Astrocyte of the spinal cord (primary cell): ENCODE measurements at regions not wholly inside any gene's neighbourhood (a gene's known extent, or its start where the extent isn't known, plus 50 kb on each side); places are given as distances from the start of the nearest gene placed in this dataset.

ENCODE experiments used
- DNase-seq: peaks from one replicate; pipeline ENCODE4 v3.0.0; 2011; ENCODE audit warnings: low read depth, low spot score
- H3K4me3 ChIP-seq: 2 replicates; pipeline ENCODE4 v1.5.1; 2011; ENCODE audit warnings: low read depth, mild to moderate bottlenecking, low read length, moderate library complexity
- CTCF ChIP-seq: IDR thresholded peaks from 2 replicates; pipeline ENCODE4 v1.5.1; 2012; ENCODE audit warnings: low read depth, mild to moderate bottlenecking, low read length, inconsistent platforms
- in situ Hi-C: cut with HindIII; loops from 2 replicates; pipeline ENCODE4 v1.10.0; 2017; ENCODE audit warnings: low sequenced_read_pairs

GRCh38 chr18:55934821-55935220 is 346.8 kb upstream of the TCF4 start:
- no peak for TF ChIP-seq CTCF
- no peak for DNase-seq
- no peak overlapping the region for H3K4me3 ChIP-seq
- in situ Hi-C loops: no loop called here

GRCh38 chr18:55932675-55933074 is 344.7 kb upstream of the TCF4 start:
- no peak overlapping the region for H3K4me3 ChIP-seq
- no peak for TF ChIP-seq CTCF
- in situ Hi-C loops: no loop called here
- DNase-seq: no peak

- in situ Hi-C loops: no loop called here
- no peak for TF ChIP-seq CTCF
- H3K4me3 ChIP-seq: no peak overlapping the region
- peak; percentile 73 for DNase-seq
These were observed 339.8 kb upstream of the TCF4 start for GRCh38 chr18:55927831-55928230.

- no peak overlapping the region for H3K4me3 ChIP-seq
- TF ChIP-seq CTCF: no peak
- in situ Hi-C loops: no loop called here
- no peak for DNase-seq
These were observed 337.8 kb upstream of the TCF4 start for GRCh38 chr18:55925772-55926171.

GRCh38 chr18:55920063-55920462 is 332.1 kb upstream of the TCF4 start:
- DNase-seq: no peak
- TF ChIP-seq CTCF: no peak

GRCh38 chr18:55918444-55918843 is 330.5 kb upstream of the TCF4 start:
- peak; percentile 3 for DNase-seq

More at GRCh38 chr18:55920063-55920462, 332.1 kb upstream of the TCF4 start:
- in situ Hi-C loops: no loop called here
- H3K4me3 ChIP-seq: no peak overlapping the region

More at GRCh38 chr18:55918444-55918843, 330.5 kb upstream of the TCF4 start:
- TF ChIP-seq CTCF: no peak
- no peak overlapping the region for H3K4me3 ChIP-seq
- in situ Hi-C loops: no loop called here
